HepG2 (cell line): ENCODE measurements at regions not wholly inside any gene's neighbourhood (a gene's known extent, or its start where the extent isn't known, plus 50 kb on each side); places are given as distances from the start of the nearest gene placed in this dataset.

ENCODE experiments used
- CREB1 ChIP-seq, 2 experiments: fragments of 450-650 bp in 1 of 2; IDR thresholded peaks; 2 replicates each; pipeline ENCODE4 v1.6.1; 2016 to 2017; ENCODE audit warnings: control low read depth in 1 of 2, mild to moderate bottlenecking in 1 of 2, missing compliant biosample characterization in 1 of 2, missing genetic modification characterization in 1 of 2
- KDM1A ChIP-seq: IDR thresholded peaks from 2 replicates; pipeline ENCODE4 v1.6.1; 2016; ENCODE audit warnings: missing compliant biosample characterization
- POLR2A ChIP-seq, 2 experiments: IDR thresholded peaks; 2 replicates each; pipeline ENCODE4 v1.6.1; 2011; ENCODE audit warnings: low read depth in 2 of 2, low read length in 2 of 2, mild to moderate bottlenecking in 1 of 2, moderate library complexity in 1 of 2; ENCODE audit not compliant: insufficient read depth in 1 of 2
- POLR2AphosphoS2 ChIP-seq: IDR thresholded peaks from 2 replicates; pipeline ENCODE4 v1.6.1; 2011; ENCODE audit warnings: low read depth, low read length, improper control_type of control experiment
- PRMT3 ChIP-seq: sonication (generic); formaldehyde crosslinking; IDR thresholded peaks from 2 replicates; pipeline ENCODE4 v1.8.1; 2022; ENCODE audit warnings: low read depth, mild to moderate bottlenecking, moderate library complexity, missing genetic modification reagents, borderline replicate concordance
- RFX1 ChIP-seq: fragments of 450-650 bp; IDR thresholded peaks from 2 replicates; pipeline ENCODE4 v1.6.1; 2017
- ZNF10 ChIP-seq: sonication (generic); formaldehyde crosslinking; IDR thresholded peaks from 2 replicates; pipeline ENCODE4 v1.4.0; 2020; ENCODE audit warnings: mild to moderate bottlenecking, low read depth, missing genetic modification reagents, borderline replicate concordance

DNA sequence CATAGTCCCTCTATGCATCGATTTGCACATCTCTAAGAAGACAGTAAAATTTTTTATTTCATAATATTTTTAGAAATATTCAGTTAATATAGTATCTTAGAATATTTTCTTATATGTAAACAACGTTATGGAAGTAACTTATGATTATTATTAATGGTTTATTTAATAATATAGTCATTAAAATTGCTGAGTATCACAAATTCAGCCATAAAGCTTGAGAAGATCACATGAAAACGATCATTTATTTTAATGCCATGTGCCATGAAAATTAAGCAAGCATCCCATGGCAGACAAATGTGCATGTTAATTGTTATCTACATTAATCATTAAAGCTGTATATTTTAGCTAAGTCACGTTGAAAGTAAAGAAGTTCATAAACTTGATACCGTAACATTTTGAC is 907.1 kb downstream of the KCNT2 start:
- TF ChIP-seq RFX1, result no peak
- no peak for TF ChIP-seq POLR2AphosphoS2
- TF ChIP-seq CREB1 (IDR thresholded peaks at IDR 0.05), result no peak
- no peak for TF ChIP-seq CREB1 (CRISPR knock-in tag; IDR thresholded peaks at IDR 0.05)
- no peak for TF ChIP-seq PRMT3
- no peak for TF ChIP-seq POLR2A (IDR thresholded peaks at IDR 0.05; ENCODE audit: insufficient read depth in 1 of 2, low read depth in 2 of 2, low read length in 2 of 2)
- TF ChIP-seq KDM1A, result no peak
- TF ChIP-seq ZNF10 (CRISPR knock-in tag), result no peak
